CD4-positive, CD25-positive, alpha-beta regulatory T cell (primary cell): ENCODE measurements at regions not wholly inside any gene's neighbourhood (a gene's known extent, or its start where the extent isn't known, plus 50 kb on each side); places are given as distances from the start of the nearest gene placed in this dataset.

Experiments
- ATAC-seq, 2 donors: fragments of 150-1000 bp; cut with Tn5 transposase; one replicate each; pipeline ENCODE4 v1.10.0; 2021; ENCODE audit warnings: low read depth in 2 of 2, moderate number of reproducible peaks in 2 of 2, moderate library complexity in 1 of 2
- DNase-seq, 3 donors: peaks; one replicate each; pipeline versions ENCODE4 v3.0.0 to v3.0.0-alpha.2; 2012 to 2022; ENCODE audit warnings: mixed read lengths in 1 of 3
- H3K27ac ChIP-seq: one replicate; pipeline ENCODE4 v1.7.0; 2013; ENCODE audit warnings: mild to moderate bottlenecking, low read length; ENCODE audit not compliant: insufficient read depth, poor library complexity, severe bottlenecking
- H3K27me3 ChIP-seq: one replicate; pipeline ENCODE4 v1.7.0; 2013; ENCODE audit warnings: low read length; ENCODE audit not compliant: control insufficient read depth, insufficient read depth
- H3K36me3 ChIP-seq: one replicate; pipeline ENCODE4 v1.7.0; 2013; ENCODE audit warnings: mild to moderate bottlenecking, low read length, moderate library complexity; ENCODE audit not compliant: control insufficient read depth, insufficient read depth
- H3K4me1 ChIP-seq: 2 replicates; pipeline ENCODE4 v1.7.0; 2013; ENCODE audit warnings: mild to moderate bottlenecking, low read length; ENCODE audit not compliant: insufficient read depth, control insufficient read depth, poor library complexity, severe bottlenecking
- H3K4me3 ChIP-seq: one replicate; pipeline ENCODE4 v1.7.0; 2013; ENCODE audit warnings: low read depth, mild to moderate bottlenecking, low read length, moderate library complexity
- H3K9me3 ChIP-seq, 2 experiments: 1 replicate in 1 of 2; 2 replicates in 1 of 2; pipeline ENCODE4 v1.7.0; 2013; ENCODE audit warnings: low read length in 2 of 2, mild to moderate bottlenecking in 1 of 2, moderate library complexity in 1 of 2; ENCODE audit not compliant: control insufficient read depth in 2 of 2
- H3K27ac Mint-ChIP-seq, 3 donors: one replicate each; pipeline ENCODE4 v1.8.0; 2020 to 2022; ENCODE audit warnings: mild to moderate bottlenecking in 3 of 3, mixed read lengths in 3 of 3, moderate library complexity in 2 of 3
- H3K27me3 Mint-ChIP-seq: one replicate; pipeline ENCODE4 v1.8.0; 2022; ENCODE audit warnings: mild to moderate bottlenecking, mixed read lengths
- H3K36me3 Mint-ChIP-seq: one replicate; pipeline ENCODE4 v1.8.0; 2020; ENCODE audit warnings: mixed read lengths
- H3K4me1 Mint-ChIP-seq, 4 donors: one replicate each; pipeline ENCODE4 v1.8.0; 2020 to 2022; ENCODE audit warnings: mixed read lengths in 4 of 4, mild to moderate bottlenecking in 1 of 4
- H3K4me3 Mint-ChIP-seq, 4 donors: one replicate each; pipeline ENCODE4 v1.8.0; 2020 to 2022; ENCODE audit warnings: mild to moderate bottlenecking in 4 of 4, mixed read lengths in 4 of 4, moderate library complexity in 3 of 4
- H3K9me3 Mint-ChIP-seq, 7 donors: one replicate each; pipeline ENCODE4 v1.8.0; 2020 to 2022; ENCODE audit warnings: mixed read lengths in 7 of 7, mild to moderate bottlenecking in 3 of 7, moderate library complexity in 2 of 7

- Histone ChIP-seq H3K4me3 (no peak overlapping the region), H3K9me3 (no peaks in the 10 kb centered on the region), H3K27me3 (no peaks in the 10 kb centered on the region), H3K36me3 (no peaks in the 10 kb centered on the region), H3K27ac (no peak overlapping the region), H3K4me1 (no peaks in the 10 kb centered on the region)
- H3K36me3 Mint-ChIP-seq = no peaks in the 10 kb centered on the region
- ATAC-seq (no peak), DNase-seq (no peak)
- H3K27ac Mint-ChIP-seq = no peak overlapping the region
- no peaks in the 10 kb centered on the region for H3K27me3 Mint-ChIP-seq
- H3K9me3 Mint-ChIP-seq = peaks cover 0 to 9% (median 4%) of the 10 kb centered on the region in 7 donors
- H3K4me1 Mint-ChIP-seq = no peaks in the 10 kb centered on the region
- no peak overlapping the region for H3K4me3 Mint-ChIP-seq
Measured at GRCh38 chr16:65648101-65648500, 526.2 kb upstream of the CDH11 start.

GRCh38 chr16:65644821-65645220 is 523.0 kb upstream of the CDH11 start:
- Histone ChIP-seq H3K36me3 (no peaks in the 10 kb centered on the region), H3K9me3 (no peaks in the 10 kb centered on the region), H3K27me3 (no peaks in the 10 kb centered on the region), H3K4me1 (no peaks in the 10 kb centered on the region), H3K27ac (no peak overlapping the region), H3K4me3 (no peak overlapping the region)
- ATAC-seq (no peak), DNase-seq (no peak)
- Mint-ChIP-seq H3K4me1 (no peaks in the 10 kb centered on the region), H3K9me3 (peaks cover 0 to 7% (median 3%) of the 10 kb centered on the region in 7 donors), H3K27me3 (no peaks in the 10 kb centered on the region), H3K36me3 (no peaks in the 10 kb centered on the region), H3K4me3 (no peak overlapping the region), H3K27ac (no peak overlapping the region)

GRCh38 chr16:65641762-65642289 is 520.0 kb upstream of the CDH11 start:
- Mint-ChIP-seq H3K9me3 (peaks cover 0 to 6% (median 3%) of the 10 kb centered on the region in 7 donors), H3K4me3 (no peak overlapping the region), H3K27me3 (no peaks in the 10 kb centered on the region), H3K36me3 (no peaks in the 10 kb centered on the region), H3K4me1 (no peaks in the 10 kb centered on the region), H3K27ac (no peak overlapping the region)
- ATAC-seq = no peak
- no peak for DNase-seq
- no peaks in the 10 kb centered on the region for H3K36me3 ChIP-seq
- no peak overlapping the region for H3K4me3 ChIP-seq
- H3K27me3 ChIP-seq = no peaks in the 10 kb centered on the region
- no peaks in the 10 kb centered on the region for H3K4me1 ChIP-seq
- H3K27ac ChIP-seq = no peak overlapping the region
- H3K9me3 ChIP-seq = no peaks in the 10 kb centered on the region

- no peak for ATAC-seq
- H3K9me3 ChIP-seq = no peaks in the 10 kb centered on the region
- H3K27ac Mint-ChIP-seq = no peak overlapping the region
- no peak for DNase-seq
- H3K4me3 Mint-ChIP-seq = no peak overlapping the region
- H3K36me3 ChIP-seq = no peaks in the 10 kb centered on the region
- peaks cover 0 to 6% (median 2%) of the 10 kb centered on the region in 7 donors for H3K9me3 Mint-ChIP-seq
- no peak overlapping the region for H3K27ac ChIP-seq
- H3K27me3 Mint-ChIP-seq = no peaks in the 10 kb centered on the region
- H3K36me3 Mint-ChIP-seq = no peaks in the 10 kb centered on the region
- no peaks in the 10 kb centered on the region for H3K27me3 ChIP-seq
- H3K4me1 Mint-ChIP-seq = no peaks in the 10 kb centered on the region
- no peak overlapping the region for H3K4me3 ChIP-seq
- H3K4me1 ChIP-seq = no peaks in the 10 kb centered on the region
Measured at GRCh38 chr16:65641049-65641761, 519.3 kb upstream of the CDH11 start.

- ATAC-seq (no peak), DNase-seq (no peak)
- Histone ChIP-seq H3K9me3 (no peaks in the 10 kb centered on the region), H3K27me3 (no peaks in the 10 kb centered on the region), H3K4me1 (no peaks in the 10 kb centered on the region), H3K36me3 (no peaks in the 10 kb centered on the region), H3K4me3 (no peak overlapping the region), H3K27ac (no peak overlapping the region)
- Mint-ChIP-seq H3K27ac (no peak overlapping the region), H3K4me1 (no peaks in the 10 kb centered on the region), H3K4me3 (no peak overlapping the region), H3K9me3 (peaks cover 0 to 5% (median 0%) of the 10 kb centered on the region in 7 donors), H3K27me3 (no peaks in the 10 kb centered on the region), H3K36me3 (no peaks in the 10 kb centered on the region)
Measured at GRCh38 chr16:65634833-65635232, 513.0 kb upstream of the CDH11 start.

- Histone ChIP-seq H3K4me3 (no peak overlapping the region), H3K27ac (no peak overlapping the region), H3K36me3 (no peaks in the 10 kb centered on the region), H3K4me1 (no peaks in the 10 kb centered on the region), H3K9me3 (no peaks in the 10 kb centered on the region), H3K27me3 (no peaks in the 10 kb centered on the region)
- Mint-ChIP-seq H3K36me3 (no peaks in the 10 kb centered on the region), H3K27ac (no peak overlapping the region), H3K27me3 (no peaks in the 10 kb centered on the region), H3K4me3 (no peak overlapping the region), H3K9me3 (peaks cover 0 to 3% (median 1%) of the 10 kb centered on the region in 7 donors), H3K4me1 (no peaks in the 10 kb centered on the region)
- no peak for ATAC-seq
- no peak for DNase-seq
Measured at GRCh38 chr16:65634291-65634690, 512.4 kb upstream of the CDH11 start.

- no peaks in the 10 kb centered on the region for H3K4me1 Mint-ChIP-seq
- no peak overlapping the region for H3K4me3 Mint-ChIP-seq
- Histone ChIP-seq H3K4me3 (no peak overlapping the region), H3K27ac (no peak overlapping the region), H3K4me1 (no peaks in the 10 kb centered on the region), H3K27me3 (no peaks in the 10 kb centered on the region), H3K9me3 (peaks cover 0 to 2% of the 10 kb centered on the region in 2 experiments), H3K36me3 (no peaks in the 10 kb centered on the region)
- H3K9me3 Mint-ChIP-seq = peaks cover 0 to 9% (median 4%) of the 10 kb centered on the region in 7 donors
- H3K27ac Mint-ChIP-seq = no peak overlapping the region
- no peaks in the 10 kb centered on the region for H3K27me3 Mint-ChIP-seq
- DNase-seq (no peak), ATAC-seq (no peak)
- no peaks in the 10 kb centered on the region for H3K36me3 Mint-ChIP-seq
Measured at GRCh38 chr16:65624666-65625065, 502.8 kb upstream of the CDH11 start.

GRCh38 chr16:65624229-65624628 is 502.4 kb upstream of the CDH11 start:
- Histone ChIP-seq H3K4me3 (no peak overlapping the region), H3K4me1 (no peaks in the 10 kb centered on the region), H3K9me3 (peaks cover 0 to 2% of the 10 kb centered on the region in 2 experiments), H3K27me3 (no peaks in the 10 kb centered on the region), H3K27ac (no peak overlapping the region), H3K36me3 (no peaks in the 10 kb centered on the region)
- no peaks in the 10 kb centered on the region for H3K27me3 Mint-ChIP-seq
- peaks cover 0 to 7% (median 4%) of the 10 kb centered on the region in 7 donors for H3K9me3 Mint-ChIP-seq
- H3K27ac Mint-ChIP-seq = no peak overlapping the region
- no peak for ATAC-seq
- H3K36me3 Mint-ChIP-seq = no peaks in the 10 kb centered on the region
- H3K4me1 Mint-ChIP-seq = no peaks in the 10 kb centered on the region
- H3K4me3 Mint-ChIP-seq = no peak overlapping the region
- DNase-seq = no peak
